ENCODE measurements at regions not wholly inside any gene's neighbourhood (a gene's known extent, or its start where the extent isn't known, plus 50 kb on each side); places are given as distances from the start of the nearest gene placed in this dataset.

DNA sequence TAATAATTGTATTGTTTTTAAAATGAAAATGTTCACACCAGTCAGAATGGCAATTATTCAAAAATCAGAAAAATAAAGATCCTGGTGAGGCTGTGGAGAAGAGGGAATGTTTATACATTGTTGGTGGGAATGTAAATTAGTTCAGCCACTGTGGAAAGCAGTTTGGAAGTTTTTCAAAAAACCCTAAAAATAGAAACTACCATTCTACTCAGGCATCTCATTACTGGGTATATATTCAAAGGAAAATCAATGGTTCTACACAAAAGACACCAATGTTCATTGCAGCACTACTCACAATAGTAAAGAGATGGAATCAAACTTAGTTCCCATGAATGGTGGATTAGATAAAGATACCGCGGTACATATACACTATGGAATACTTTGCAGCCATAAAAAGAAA lies 461.5 kb upstream of the ADGRB3 start:
- TF ChIP-seq, protein P1, sequence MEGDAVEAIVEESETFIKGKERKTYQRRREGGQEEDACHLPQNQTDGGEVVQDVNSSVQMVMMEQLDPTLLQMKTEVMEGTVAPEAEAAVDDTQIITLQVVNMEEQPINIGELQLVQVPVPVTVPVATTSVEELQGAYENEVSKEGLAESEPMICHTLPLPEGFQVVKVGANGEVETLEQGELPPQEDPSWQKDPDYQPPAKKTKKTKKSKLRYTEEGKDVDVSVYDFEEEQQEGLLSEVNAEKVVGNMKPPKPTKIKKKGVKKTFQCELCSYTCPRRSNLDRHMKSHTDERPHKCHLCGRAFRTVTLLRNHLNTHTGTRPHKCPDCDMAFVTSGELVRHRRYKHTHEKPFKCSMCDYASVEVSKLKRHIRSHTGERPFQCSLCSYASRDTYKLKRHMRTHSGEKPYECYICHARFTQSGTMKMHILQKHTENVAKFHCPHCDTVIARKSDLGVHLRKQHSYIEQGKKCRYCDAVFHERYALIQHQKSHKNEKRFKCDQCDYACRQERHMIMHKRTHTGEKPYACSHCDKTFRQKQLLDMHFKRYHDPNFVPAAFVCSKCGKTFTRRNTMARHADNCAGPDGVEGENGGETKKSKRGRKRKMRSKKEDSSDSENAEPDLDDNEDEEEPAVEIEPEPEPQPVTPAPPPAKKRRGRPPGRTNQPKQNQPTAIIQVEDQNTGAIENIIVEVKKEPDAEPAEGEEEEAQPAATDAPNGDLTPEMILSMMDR (IDR thresholded peaks at IDR 0.05): no peak
- TF ChIP-seq, protein P2, sequence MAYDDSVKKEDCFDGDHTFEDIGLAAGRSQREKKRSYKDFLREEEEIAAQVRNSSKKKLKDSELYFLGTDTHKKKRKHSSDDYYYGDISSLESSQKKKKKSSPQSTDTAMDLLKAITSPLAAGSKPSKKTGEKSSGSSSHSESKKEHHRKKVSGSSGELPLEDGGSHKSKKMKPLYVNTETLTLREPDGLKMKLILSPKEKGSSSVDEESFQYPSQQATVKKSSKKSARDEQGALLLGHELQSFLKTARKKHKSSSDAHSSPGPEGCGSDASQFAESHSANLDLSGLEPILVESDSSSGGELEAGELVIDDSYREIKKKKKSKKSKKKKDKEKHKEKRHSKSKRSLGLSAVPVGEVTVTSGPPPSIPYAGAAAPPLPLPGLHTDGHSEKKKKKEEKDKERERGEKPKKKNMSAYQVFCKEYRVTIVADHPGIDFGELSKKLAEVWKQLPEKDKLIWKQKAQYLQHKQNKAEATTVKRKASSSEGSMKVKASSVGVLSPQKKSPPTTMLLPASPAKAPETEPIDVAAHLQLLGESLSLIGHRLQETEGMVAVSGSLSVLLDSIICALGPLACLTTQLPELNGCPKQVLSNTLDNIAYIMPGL (CRISPR knock-in tag; IDR thresholded peaks at IDR 0.05; ENCODE audit: borderline replicate concordance): no peak
- TF ChIP-seq RAD21 (conservative IDR thresholded peaks at IDR 0.05 in 1 of 2, IDR thresholded peaks at IDR 0.05 in 1 of 2) (no peak), POLR2A (IDR thresholded peaks at IDR 0.05; ENCODE audit: low read length) (no peak), MAFK (IDR thresholded peaks at IDR 0.05; ENCODE audit: partially characterized antibody) (no peak), MAZ (IDR thresholded peaks at IDR 0.05; ENCODE audit: borderline replicate concordance, low read depth, low read length) (no peak), CHD4 (IDR thresholded peaks at IDR 0.05; ENCODE audit: borderline replicate concordance) (no peak)
- TF ChIP-seq, protein P3, sequence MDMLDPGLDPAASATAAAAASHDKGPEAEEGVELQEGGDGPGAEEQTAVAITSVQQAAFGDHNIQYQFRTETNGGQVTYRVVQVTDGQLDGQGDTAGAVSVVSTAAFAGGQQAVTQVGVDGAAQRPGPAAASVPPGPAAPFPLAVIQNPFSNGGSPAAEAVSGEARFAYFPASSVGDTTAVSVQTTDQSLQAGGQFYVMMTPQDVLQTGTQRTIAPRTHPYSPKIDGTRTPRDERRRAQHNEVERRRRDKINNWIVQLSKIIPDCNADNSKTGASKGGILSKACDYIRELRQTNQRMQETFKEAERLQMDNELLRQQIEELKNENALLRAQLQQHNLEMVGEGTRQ (IDR thresholded peaks at IDR 0.05): no peak

All from A549 (cell line).